Skin of body (tissue), 1 donor: ENCODE measurements at regions not wholly inside any gene's neighbourhood (a gene's known extent, or its start where the extent isn't known, plus 50 kb on each side); places are given as distances from the start of the nearest gene placed in this dataset.
A peak's percentile ranks its signal among the peaks of the same experiment; 100 is the strongest.

ENCODE experiments used
- DNase-seq: peaks from one replicate; lab custom pipeline; 2025; lab: John Stamatoyannopoulos, UW

DNA sequence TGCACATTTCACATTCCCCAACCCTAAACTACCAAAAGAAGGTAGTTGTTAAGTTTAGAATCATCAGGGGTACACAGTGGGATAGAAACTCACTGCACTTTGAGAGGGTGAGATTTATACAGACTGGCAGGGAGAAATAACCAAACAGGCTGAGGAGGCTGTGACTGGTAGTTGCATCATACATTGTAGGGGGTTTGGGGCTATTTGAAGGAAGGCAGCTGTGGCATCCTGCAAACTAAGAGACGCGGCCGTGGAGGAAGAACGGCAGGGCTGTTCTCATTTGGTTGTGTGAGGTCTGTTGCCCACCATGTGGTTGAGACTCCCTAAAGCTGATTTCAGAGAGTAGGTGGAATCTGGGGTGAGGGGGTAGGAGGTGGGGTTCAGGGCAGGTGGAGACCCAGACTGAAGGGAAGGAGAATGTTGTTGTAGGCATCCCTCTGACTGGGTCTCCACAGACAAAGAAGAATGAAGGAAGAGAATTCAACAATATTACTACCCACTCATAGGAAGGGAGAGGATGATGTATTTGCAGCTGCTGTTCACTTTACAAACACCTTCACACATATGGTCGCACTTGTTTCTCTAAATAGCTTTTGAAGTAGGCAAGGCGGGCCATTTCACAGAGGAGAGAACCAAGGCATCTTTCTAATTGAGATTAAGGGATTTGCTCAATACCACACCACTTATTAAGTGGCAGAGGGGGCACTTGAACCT, 170.9 kb upstream of the SIX2 start:
- DNase-seq = no peak

GRCh38 chr2:45178854-45179253, 169.6 kb upstream of the SIX2 start:
- no peak for DNase-seq

- no peak for DNase-seq
Observed at GRCh38 chr2:45178359-45178758, 169.1 kb upstream of the SIX2 start.

- no peak for DNase-seq
Observed at GRCh38 chr2:45177870-45178269, 168.6 kb upstream of the SIX2 start.

- no peak for DNase-seq
Observed at GRCh38 chr2:45176390-45176789, 167.1 kb upstream of the SIX2 start.

GRCh38 chr2:45173513-45173912, 164.3 kb upstream of the SIX2 start:
- no peak for DNase-seq

GRCh38 chr2:45172760-45173392, 163.6 kb upstream of the SIX2 start:
- DNase-seq = no peak

DNA sequence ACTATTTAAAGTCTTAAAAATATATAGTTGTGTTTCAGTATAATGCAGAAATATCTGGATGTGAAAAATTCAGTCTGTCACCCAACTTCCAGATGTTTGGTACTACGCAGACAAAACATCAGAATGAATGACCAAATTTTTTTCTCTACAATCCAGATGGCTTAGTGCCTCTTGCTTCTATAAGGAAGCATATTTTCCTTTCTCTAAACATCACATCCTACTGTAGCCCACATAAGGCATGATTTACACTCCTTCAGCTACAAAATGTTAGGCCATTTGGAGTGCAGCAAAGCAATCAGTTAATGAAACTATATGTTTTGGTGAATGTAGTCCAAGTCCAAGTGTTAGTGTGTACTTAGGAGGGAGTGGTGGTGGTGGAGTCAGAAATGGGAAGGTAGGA, 162.9 kb upstream of the SIX2 start:
- DNase-seq = peak; percentile 43

GRCh38 chr2:45171136-45171501, 161.9 kb upstream of the SIX2 start:
- DNase-seq = no peak

GRCh38 chr2:45170191-45171135, 161.2 kb upstream of the SIX2 start:
- DNase-seq = no peak

DNA sequence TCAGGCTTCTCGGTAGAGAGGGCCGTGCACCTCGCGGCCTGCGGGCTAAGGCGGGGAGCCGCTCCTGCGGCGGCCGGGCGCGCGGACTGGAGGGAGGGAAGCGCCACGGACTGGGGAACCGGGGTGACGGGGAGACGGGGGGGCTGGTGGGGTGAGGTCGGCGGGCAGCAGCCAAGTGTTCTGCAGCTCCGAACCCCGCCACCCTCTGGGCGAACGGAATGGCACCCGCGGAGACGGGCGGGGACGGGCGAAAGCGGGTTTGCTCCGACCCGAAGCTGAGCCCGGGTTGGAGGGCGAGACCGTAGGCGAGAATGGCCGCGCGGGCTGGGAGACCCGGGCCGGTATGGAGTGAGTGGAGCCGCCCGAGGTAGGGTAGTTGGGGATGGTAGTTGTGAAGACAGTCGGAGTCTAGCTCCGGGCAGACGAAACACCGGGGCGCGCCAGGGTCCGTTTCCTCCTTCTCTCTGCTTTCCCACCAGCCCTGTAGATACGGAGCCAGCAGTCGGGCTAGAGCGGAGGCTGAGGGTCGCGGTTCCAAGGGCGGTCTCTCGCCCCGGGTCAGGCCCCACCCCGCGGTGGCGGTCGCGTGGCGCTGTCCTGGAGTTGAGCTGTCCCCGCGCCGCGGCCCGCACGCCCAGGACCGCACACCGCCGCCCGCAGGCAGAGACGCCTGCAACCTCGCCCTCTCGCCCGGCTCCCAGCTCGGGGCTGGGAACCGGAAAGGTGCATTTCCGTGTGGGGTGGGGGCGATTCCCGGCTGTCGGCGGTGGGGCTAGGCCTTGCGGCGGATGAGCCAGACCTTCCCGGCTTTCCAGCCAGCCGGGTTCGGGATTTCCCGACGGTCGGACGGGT, 160.3 kb upstream of the SIX2 start:
- DNase-seq = no peak

GRCh38 chr2:45168711-45169338, 159.6 kb upstream of the SIX2 start:
- DNase-seq = no peak

DNA sequence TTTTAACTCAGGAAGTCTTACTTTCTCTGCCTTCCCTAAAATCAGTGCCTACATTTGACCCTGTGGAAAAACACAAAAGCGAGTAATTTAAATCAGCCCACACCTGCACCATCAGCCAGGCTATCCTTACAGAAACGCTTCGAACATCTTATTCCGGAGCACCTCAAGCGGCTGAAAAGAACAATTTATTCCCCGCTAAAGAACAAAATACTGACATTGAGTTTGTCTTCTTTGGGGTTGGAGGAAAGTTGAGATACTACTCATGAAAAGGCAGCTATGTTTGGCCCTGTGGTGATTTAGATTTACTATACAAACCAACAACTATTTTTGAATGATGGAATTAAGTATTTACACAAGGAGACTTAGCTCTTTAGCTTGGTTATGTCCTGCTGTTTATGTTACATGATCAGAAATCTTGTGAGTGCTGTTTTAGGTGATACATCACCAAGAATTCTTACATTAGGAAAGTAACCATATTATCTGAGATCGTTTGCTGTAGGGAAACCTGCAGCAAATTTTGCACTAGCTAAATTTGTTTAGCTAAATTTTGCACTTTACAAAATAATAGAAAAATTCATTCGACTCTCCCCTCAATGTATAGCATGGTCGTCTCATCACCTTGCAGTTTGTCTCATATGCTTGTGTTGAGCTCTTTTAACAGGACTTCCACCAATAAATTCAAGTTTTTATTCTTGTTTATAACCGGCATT, 158.8 kb upstream of the SIX2 start:
- no peak for DNase-seq

DNA sequence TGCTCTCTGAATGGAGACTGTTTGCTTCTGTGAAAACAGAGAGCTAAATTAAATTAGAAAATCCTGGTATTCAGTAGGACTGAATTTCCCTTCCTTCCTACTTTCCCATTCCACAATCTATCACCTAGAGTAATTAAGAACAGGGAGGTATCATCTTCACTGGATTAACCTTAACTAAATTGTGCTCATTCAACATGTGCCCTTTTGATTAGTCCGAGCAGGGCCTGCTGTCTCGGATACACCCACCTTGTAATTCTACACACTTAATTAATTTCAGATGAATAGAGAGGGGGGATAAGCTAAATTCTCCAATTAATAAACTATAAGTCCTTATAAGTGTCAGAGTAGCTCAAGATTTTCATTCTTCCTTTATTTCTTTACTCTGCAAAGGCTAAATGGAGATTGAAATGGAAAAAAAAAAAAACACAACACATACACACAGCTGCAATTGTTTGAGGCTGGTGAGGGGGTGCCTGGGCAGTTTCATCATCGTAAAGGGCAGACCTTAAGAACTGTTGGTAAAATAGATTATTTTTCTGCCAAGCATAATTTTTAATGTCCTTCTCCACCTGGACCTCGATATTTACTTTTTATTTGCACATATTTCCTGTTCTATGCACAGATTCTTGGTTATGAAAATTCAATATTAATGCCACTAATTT, 157.1 kb upstream of the SIX2 start:
- DNase-seq = no peak

- DNase-seq = no peak
Observed at GRCh38 chr2:45162711-45163110, 153.5 kb upstream of the SIX2 start.

- peak; percentile 49 for DNase-seq
Observed at GRCh38 chr2:45156605-45157004, 147.4 kb upstream of the SIX2 start.

DNA sequence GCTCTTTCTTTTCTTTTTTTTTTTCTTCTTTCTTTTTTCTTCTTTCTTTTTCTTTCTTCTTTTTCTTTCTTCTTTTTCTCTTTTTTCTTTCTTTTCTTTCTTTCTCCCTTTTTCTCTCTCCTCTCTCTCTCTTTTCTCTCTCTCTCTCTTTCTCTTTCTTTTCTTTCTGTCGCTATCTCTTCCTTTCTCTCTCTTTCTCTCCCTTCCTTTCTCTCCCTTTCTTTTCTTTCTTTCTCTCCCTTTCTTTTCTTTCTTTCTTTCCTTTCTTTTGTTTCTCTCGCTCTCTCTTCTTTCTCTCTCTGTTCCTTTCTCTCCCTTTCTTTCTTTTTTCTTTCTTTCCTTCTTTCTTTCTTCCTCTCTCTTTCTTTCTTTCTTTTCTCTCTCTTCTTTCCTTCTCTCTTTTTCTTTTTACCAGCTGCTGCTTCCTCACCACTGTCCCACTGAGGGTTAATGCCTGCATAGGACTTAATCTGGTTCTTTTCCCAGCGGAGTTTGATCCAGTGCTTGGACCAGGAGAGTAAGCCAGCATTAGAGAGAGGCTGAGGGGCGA, 145.4 kb upstream of the SIX2 start:
- DNase-seq = no peak

- no peak for DNase-seq
Observed at GRCh38 chr2:45154144-45154543, 144.9 kb upstream of the SIX2 start.

DNA sequence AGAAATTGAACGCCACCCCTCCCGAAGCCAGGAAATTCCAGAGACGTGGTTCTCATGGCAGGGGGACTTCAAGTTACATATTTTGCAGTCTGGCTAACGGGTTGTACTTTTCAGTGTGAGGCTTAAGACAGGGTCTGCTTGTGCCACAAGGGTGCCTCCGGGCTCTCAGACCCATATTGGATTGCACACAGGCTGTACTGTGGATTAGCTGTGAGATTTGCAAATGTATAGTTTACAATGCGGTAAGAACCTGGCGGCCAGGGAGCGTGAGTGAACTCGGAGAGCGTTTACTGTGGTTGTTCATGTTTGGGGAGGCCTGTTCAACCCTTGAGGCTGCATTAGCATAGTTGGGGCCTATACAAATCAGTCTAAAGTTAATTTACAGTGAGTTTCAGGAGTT, 143.9 kb upstream of the SIX2 start:
- DNase-seq = no peak
